Activated CD8-positive, alpha-beta memory T cell treated with anti-CD3 and anti-CD28 coated beads, Interleukin-2, amount 10 ng/mL, durations not matched to agents 7 days and 5 days (primary cell): ENCODE measurements at regions not wholly inside any gene's neighbourhood (a gene's known extent, or its start where the extent isn't known, plus 50 kb on each side); places are given as distances from the start of the nearest gene placed in this dataset.

ENCODE experiments used
- ATAC-seq: fragments of 150-1000 bp; cut with Tn5 transposase; one replicate; pipeline ENCODE4 v1.10.0; 2021; ENCODE audit warnings: moderate library complexity
- CTCF ChIA-PET: fragments of 350-600 bp; sonication (Branson Sonifier 250); formaldehyde crosslinking; loops from one replicate; lab custom pipeline; 2021; ENCODE audit warnings: antibody characterized with exemption; lab: Charles Lee
- DNase-seq: peaks from one replicate; pipeline ENCODE4 v3.0.0-alpha.2; 2020
- H3K27ac Mint-ChIP-seq: one replicate; pipeline ENCODE4 v1.8.0; 2021; ENCODE audit warnings: mild to moderate bottlenecking, mixed read lengths
- H3K27me3 Mint-ChIP-seq: one replicate; pipeline ENCODE4 v1.8.0; 2021; ENCODE audit warnings: mixed read lengths
- H3K36me3 Mint-ChIP-seq: one replicate; pipeline ENCODE4 v1.8.0; 2021; ENCODE audit warnings: mild to moderate bottlenecking, mixed read lengths
- H3K4me1 Mint-ChIP-seq: one replicate; pipeline ENCODE4 v1.8.0; 2021; ENCODE audit warnings: mixed read lengths
- H3K4me3 Mint-ChIP-seq: one replicate; pipeline ENCODE4 v1.8.0; 2021; ENCODE audit warnings: mild to moderate bottlenecking, moderate library complexity, mixed read lengths
- H3K9me3 Mint-ChIP-seq: one replicate; pipeline ENCODE4 v1.8.0; 2022; ENCODE audit warnings: low read depth, mixed read lengths

DNA sequence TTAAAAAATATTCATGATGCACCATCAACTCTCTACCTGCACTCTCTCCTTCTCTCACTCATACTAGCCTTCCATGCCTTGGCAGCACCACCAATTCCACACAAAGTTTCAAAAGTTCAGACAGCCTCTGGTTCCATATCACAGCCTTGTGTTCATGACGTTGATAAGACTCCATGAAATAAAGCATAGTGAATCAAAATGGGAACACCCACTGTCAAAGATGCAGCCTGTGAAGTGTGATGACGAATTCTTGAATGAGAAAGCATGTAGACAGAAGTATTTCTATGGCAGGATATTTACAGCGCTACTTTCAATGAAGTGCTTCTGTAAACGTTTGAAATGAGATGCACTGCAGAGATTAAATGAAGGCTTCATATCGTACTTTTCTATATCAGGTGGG, 77.3 kb upstream of the FERMT1 start:
- no peaks in the 10 kb centered on the region for H3K4me1 Mint-ChIP-seq
- no peak for ATAC-seq
- H3K27me3 Mint-ChIP-seq = no peaks in the 10 kb centered on the region
- no peaks in the 10 kb centered on the region for H3K36me3 Mint-ChIP-seq
- CTCF ChIA-PET = no interaction called here
- no peak overlapping the region for H3K27ac Mint-ChIP-seq
- no peak for DNase-seq
- no peaks in the 10 kb centered on the region for H3K9me3 Mint-ChIP-seq
- no peak overlapping the region for H3K4me3 Mint-ChIP-seq

DNA sequence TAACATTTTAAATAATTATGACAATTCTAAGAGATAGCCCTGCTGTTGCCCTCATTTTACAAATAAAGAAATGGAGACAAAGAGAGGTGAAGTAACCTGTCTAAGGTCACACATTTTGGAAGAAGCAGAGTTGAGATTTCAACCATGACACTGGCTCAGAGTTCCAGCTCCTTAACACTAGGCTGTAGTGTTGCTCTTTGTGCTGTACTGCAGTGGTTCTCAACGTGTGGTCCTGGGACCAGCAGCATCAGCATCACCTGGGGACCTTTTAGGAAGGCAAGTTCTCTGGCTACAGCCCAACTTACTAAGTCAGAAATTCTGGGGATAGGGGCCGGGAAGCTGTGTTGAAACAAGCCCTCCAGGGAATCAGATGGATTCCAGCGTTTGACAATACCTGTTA, 62.4 kb upstream of the FERMT1 start:
- ATAC-seq = no peak
- no peaks in the 10 kb centered on the region for H3K27me3 Mint-ChIP-seq
- H3K4me3 Mint-ChIP-seq = no peak overlapping the region
- no peaks in the 10 kb centered on the region for H3K9me3 Mint-ChIP-seq
- H3K36me3 Mint-ChIP-seq = no peaks in the 10 kb centered on the region
- DNase-seq = no peak
- H3K4me1 Mint-ChIP-seq = no peaks in the 10 kb centered on the region
- no peak overlapping the region for H3K27ac Mint-ChIP-seq
- CTCF ChIA-PET = interaction anchor here (1.3 kb wide), 1 partner anchor 8 kb away, joined by 3 read pairs; no protein-coding TSS in a partner anchor

DNA sequence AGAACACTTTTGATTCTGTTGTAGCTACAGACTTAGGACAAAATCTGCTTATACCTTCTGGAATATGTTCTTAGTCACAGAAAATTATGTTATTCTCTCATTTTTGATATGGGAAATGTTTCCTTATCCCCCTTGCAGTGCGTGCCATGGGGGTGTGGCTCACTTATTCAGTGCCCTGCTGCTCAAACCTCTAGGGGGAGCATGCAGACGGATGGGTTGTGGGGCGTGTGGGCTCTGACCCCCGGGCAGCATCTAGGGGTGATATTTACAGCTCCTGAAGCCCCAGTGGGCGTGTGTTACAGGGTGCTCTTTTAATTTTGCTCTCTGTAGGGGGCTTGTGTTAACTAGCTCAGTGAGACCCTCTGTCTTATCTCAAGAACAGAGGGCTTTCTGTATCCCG, 61.3 kb upstream of the FERMT1 start:
- CTCF ChIA-PET = interaction anchor here (1.3 kb wide), 1 partner anchor 10 kb away, joined by 3 read pairs; no protein-coding TSS in a partner anchor
- H3K4me3 Mint-ChIP-seq = no peak overlapping the region
- H3K4me1 Mint-ChIP-seq = no peaks in the 10 kb centered on the region

DNA sequence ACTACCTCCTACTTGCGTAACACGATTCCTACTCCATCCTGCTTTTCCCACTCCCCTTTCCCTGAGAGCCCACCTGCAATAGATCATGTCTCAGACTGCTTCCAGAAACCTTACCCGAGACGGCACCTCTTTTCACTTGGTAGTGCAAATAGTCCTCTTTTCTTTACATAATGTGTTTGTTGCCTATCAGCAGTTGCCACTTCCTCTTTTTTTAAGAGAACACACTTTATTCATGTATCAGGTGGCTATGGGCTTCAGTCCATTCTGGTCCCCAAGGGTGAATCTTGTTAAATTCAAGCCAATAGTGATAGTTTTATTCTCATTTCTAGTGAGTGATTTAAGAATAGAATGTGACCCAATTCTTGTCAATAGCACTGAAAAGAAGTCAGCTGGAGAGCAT, 57.7 kb upstream of the FERMT1 start:
- CTCF ChIA-PET = no interaction called here
- Mint-ChIP-seq H3K36me3 (no peaks in the 10 kb centered on the region), H3K4me1 (no peaks in the 10 kb centered on the region), H3K27me3 (no peaks in the 10 kb centered on the region), H3K9me3 (no peaks in the 10 kb centered on the region), H3K27ac (no peak overlapping the region), H3K4me3 (no peak overlapping the region)
- ATAC-seq = no peak
- no peak for DNase-seq

More for the DNA sequence above, 61.3 kb upstream of the FERMT1 start:
- no peak for DNase-seq
- ATAC-seq = no peak
- Mint-ChIP-seq H3K9me3 (no peaks in the 10 kb centered on the region), H3K27ac (no peak overlapping the region), H3K36me3 (no peaks in the 10 kb centered on the region), H3K27me3 (no peaks in the 10 kb centered on the region)

DNA sequence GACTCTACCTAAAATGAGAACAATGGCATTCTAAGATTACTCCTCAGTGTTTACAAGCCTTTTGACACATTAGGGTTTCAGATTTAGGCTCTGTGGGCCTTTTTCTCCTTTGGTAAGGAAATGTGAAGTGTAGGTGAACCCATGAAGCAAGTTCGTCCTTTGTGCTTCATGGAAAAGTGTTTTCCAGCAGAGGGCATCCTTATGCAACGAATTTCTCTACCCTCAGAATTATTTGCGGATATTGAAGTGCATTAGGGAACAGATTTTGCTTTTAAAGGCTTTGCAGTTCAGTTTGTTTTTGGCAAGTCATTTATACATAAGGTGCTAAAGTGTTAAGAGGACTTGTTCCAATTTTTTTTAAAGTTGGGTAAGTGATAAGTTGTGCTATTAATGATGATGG, 55.7 kb upstream of the FERMT1 start:
- H3K4me1 Mint-ChIP-seq = no peaks in the 10 kb centered on the region
- ATAC-seq = no peak
- no peak overlapping the region for H3K27ac Mint-ChIP-seq
- H3K27me3 Mint-ChIP-seq = no peaks in the 10 kb centered on the region
- H3K36me3 Mint-ChIP-seq = no peaks in the 10 kb centered on the region
- CTCF ChIA-PET = no interaction called here
- no peaks in the 10 kb centered on the region for H3K9me3 Mint-ChIP-seq
- no peak overlapping the region for H3K4me3 Mint-ChIP-seq
- no peak for DNase-seq

DNA sequence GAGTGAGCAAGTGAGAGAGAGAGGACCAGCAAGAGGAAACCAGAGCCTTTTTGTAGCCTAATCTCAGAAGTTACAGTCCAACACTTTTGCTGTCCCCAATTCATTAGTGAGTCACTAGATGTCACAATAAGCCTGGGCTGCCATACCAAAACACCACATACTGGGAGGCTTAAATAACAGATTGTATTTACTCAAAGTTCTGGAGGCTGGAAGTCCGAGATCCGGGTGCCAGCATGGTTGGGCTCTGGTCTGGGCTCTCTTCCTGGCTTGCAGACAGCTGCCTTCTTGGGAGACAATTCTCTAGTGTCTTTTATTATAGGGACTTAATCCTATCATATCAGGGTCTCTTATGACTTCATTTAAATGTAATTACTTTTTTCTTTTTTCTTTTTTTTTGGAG, 50.7 kb upstream of the FERMT1 start:
- CTCF ChIA-PET = no interaction called here
- no peaks in the 10 kb centered on the region for H3K27me3 Mint-ChIP-seq
- peaks cover 2% of the 10 kb centered on the region for H3K9me3 Mint-ChIP-seq
- no peak overlapping the region for H3K4me3 Mint-ChIP-seq
- DNase-seq = no peak
- H3K36me3 Mint-ChIP-seq = no peaks in the 10 kb centered on the region
- ATAC-seq = no peak
- H3K4me1 Mint-ChIP-seq = no peaks in the 10 kb centered on the region
- H3K27ac Mint-ChIP-seq = no peak overlapping the region
